IMR-90 (cell line): ENCODE measurements at regions not wholly inside any gene's neighbourhood (a gene's known extent, or its start where the extent isn't known, plus 50 kb on each side); places are given as distances from the start of the nearest gene placed in this dataset.

Experiments used
- ATAC-seq: fragments of 200-7000 bp; cut with Tn5 transposase; 2 replicates; pipeline ENCODE4 v1.9.1; 2020; ENCODE audit warnings: low read depth, mild to moderate bottlenecking, moderate library complexity
- BruUV-seq: library from RNA; stranded (reverse); fragments of 400-500 nt; replicated peaks from 2 replicates; lab custom pipeline; 2021; lab: Mats Ljungman, UMichigan
- CTCF ChIA-PET: fragments of 300-600 bp; formaldehyde crosslinking; extraction: SDS; loops from one replicate; lab custom pipeline; 2021; ENCODE audit warnings: antibody characterized with exemption; lab: Yijun Ruan, JAX
- POLR2A ChIA-PET: fragments of 300-600 bp; sonication (Branson Sonifier 250); formaldehyde crosslinking; loops from one replicate; lab custom pipeline; 2022; ENCODE audit warnings: antibody characterized with exemption; ENCODE audit not compliant: unreplicated experiment; lab: Charles Lee
- DNase-seq: peaks from one replicate; pipeline ENCODE4 v3.0.0; 2013
- H2AFZ ChIP-seq: replicated peaks from 2 replicates; pipeline ENCODE3; 2013; ENCODE audit warnings: low read length, mild to moderate bottlenecking; ENCODE audit not compliant: poor library complexity
- H2AK5ac ChIP-seq: 2 replicates; pipeline ENCODE4 v1.6.1; 2013; ENCODE audit warnings: low read depth, low read length, inconsistent platforms
- H2AK9ac ChIP-seq: replicated peaks from 2 replicates; pipeline ENCODE3; 2013; ENCODE audit warnings: mild to moderate bottlenecking, low read depth, low read length, moderate library complexity; ENCODE audit not compliant: poor library complexity
- H2BK120ac ChIP-seq: 2 replicates; pipeline ENCODE4 v1.6.1; 2013; ENCODE audit warnings: low read depth, low read length, inconsistent platforms
- H2BK15ac ChIP-seq: 3 replicates; pipeline ENCODE4 v1.6.1; 2013; ENCODE audit warnings: low read depth, low read length, inconsistent platforms
- H2BK20ac ChIP-seq: 2 replicates; pipeline ENCODE4 v1.6.1; 2013; ENCODE audit warnings: low read depth, mild to moderate bottlenecking, inconsistent platforms, low read length, moderate library complexity
- H2BK5ac ChIP-seq: 2 replicates; pipeline ENCODE4 v1.6.1; 2013; ENCODE audit warnings: mild to moderate bottlenecking, low read depth, low read length, inconsistent platforms; ENCODE audit not compliant: poor library complexity, severe bottlenecking
- H3K14ac ChIP-seq: replicated peaks from 2 replicates; pipeline ENCODE4 v1.6.1; 2013; ENCODE audit warnings: low read depth, low read length, inconsistent platforms
- H3K18ac ChIP-seq: 2 replicates; pipeline ENCODE4 v1.6.1; 2013; ENCODE audit warnings: low read depth, low read length, control low read depth
- H3K23ac ChIP-seq: 2 replicates; pipeline ENCODE4 v1.6.1; 2013; ENCODE audit warnings: low read depth, low read length, inconsistent platforms
- H3K27ac ChIP-seq: 2 replicates; pipeline ENCODE4 v1.5.1; 2013; ENCODE audit warnings: mild to moderate bottlenecking, control low read depth, low read length; ENCODE audit not compliant: insufficient read depth
- H3K27me3 ChIP-seq: 2 replicates; pipeline ENCODE4 v1.6.1; 2013; ENCODE audit warnings: low read length; ENCODE audit not compliant: control insufficient read depth, insufficient read depth
- H3K36me3 ChIP-seq: 2 replicates; pipeline ENCODE4 v1.6.1; 2013; ENCODE audit warnings: low read length, mixed read lengths; ENCODE audit not compliant: control insufficient read depth, insufficient read depth
- H3K4ac ChIP-seq: 2 replicates; pipeline ENCODE4 v1.6.1; 2013; ENCODE audit warnings: low read depth, low read length, inconsistent platforms
- H3K4me1 ChIP-seq: 2 replicates; pipeline ENCODE4 v1.6.1; 2013; ENCODE audit warnings: low read length, mixed read lengths; ENCODE audit not compliant: control insufficient read depth, insufficient read depth
- H3K4me2 ChIP-seq: 2 replicates; pipeline ENCODE4 v1.6.1; 2013; ENCODE audit warnings: low read depth, mild to moderate bottlenecking, control low read depth, low read length, moderate library complexity
- H3K4me3 ChIP-seq: 2 replicates; pipeline ENCODE4 v1.5.1; 2013; ENCODE audit warnings: low read depth, mild to moderate bottlenecking, control low read depth, low read length, moderate library complexity; ENCODE audit not compliant: insufficient read depth
- H3K56ac ChIP-seq: 2 replicates; pipeline ENCODE4 v1.6.1; 2013; ENCODE audit warnings: low read length, inconsistent platforms; ENCODE audit not compliant: insufficient read depth; ENCODE audit errors: extremely low read depth
- H3K79me1 ChIP-seq, 2 experiments: 2 replicates each; pipeline ENCODE4 v1.6.1; 2013; ENCODE audit warnings: low read length in 2 of 2, inconsistent platforms in 1 of 2, low read depth in 1 of 2
- H3K9ac ChIP-seq: 2 replicates; pipeline ENCODE4 v1.6.1; 2013; ENCODE audit warnings: low read depth, low read length, control low read depth
- H3K9me1 ChIP-seq: 2 replicates; pipeline ENCODE4 v1.6.1; 2013; ENCODE audit warnings: low read length, inconsistent platforms; ENCODE audit not compliant: insufficient read depth
- H3K9me3 ChIP-seq: 2 replicates; pipeline ENCODE4 v1.6.1; 2013; ENCODE audit warnings: low read length; ENCODE audit not compliant: control insufficient read depth, insufficient read depth
- H4K20me1 ChIP-seq: 2 replicates; pipeline ENCODE4 v1.6.1; 2013; ENCODE audit warnings: low read length, inconsistent platforms; ENCODE audit not compliant: insufficient read depth
- H4K5ac ChIP-seq: 2 replicates; pipeline ENCODE4 v1.6.1; 2013; ENCODE audit warnings: mild to moderate bottlenecking, low read depth, low read length, control low read depth
- H4K8ac ChIP-seq, 2 experiments: 2 replicates each; pipeline ENCODE4 v1.6.1; 2013; ENCODE audit warnings: low read depth in 2 of 2, low read length in 2 of 2, control low read depth in 1 of 2, inconsistent platforms in 1 of 2
- H4K91ac ChIP-seq: 2 replicates; pipeline ENCODE4 v1.6.1; 2013; ENCODE audit warnings: low read depth, low read length, inconsistent platforms; ENCODE audit not compliant: insufficient read depth
- CEBPB ChIP-seq: IDR thresholded peaks from 2 replicates; pipeline ENCODE4 v1.6.1; 2012; ENCODE audit warnings: low read depth, low read length, improper control_type of control experiment
- CHD1 ChIP-seq: IDR thresholded peaks from 2 replicates; pipeline ENCODE4 v1.6.1; 2012; ENCODE audit warnings: low read depth, low read length, improper control_type of control experiment
- CTCF ChIP-seq: conservative IDR thresholded peaks from 2 replicates; pipeline ENCODE4 v1.5.1; 2012; ENCODE audit warnings: mild to moderate bottlenecking, low read depth, low read length, improper control_type of control experiment
- ELK1 ChIP-seq: fragments of 150-350 bp; IDR thresholded peaks from 2 replicates; pipeline ENCODE4 v1.6.1; 2016; ENCODE audit warnings: low read depth, mild to moderate bottlenecking, low read length, moderate library complexity, borderline replicate concordance
- MAFK ChIP-seq: IDR thresholded peaks from 2 replicates; pipeline ENCODE4 v1.6.1; 2012; ENCODE audit warnings: low read depth, low read length, improper control_type of control experiment
- MAZ ChIP-seq: IDR thresholded peaks from 2 replicates; pipeline ENCODE4 v1.6.1; 2012; ENCODE audit warnings: low read depth, mild to moderate bottlenecking, low read length, improper control_type of control experiment, moderate library complexity, borderline replicate concordance
- MXI1 ChIP-seq: IDR thresholded peaks from 2 replicates; pipeline ENCODE4 v1.6.1; 2012; ENCODE audit warnings: low read depth, mild to moderate bottlenecking, low read length, moderate library complexity, borderline replicate concordance
- NFE2L2 ChIP-seq: fragments of 150-350 bp; IDR thresholded peaks from 2 replicates; pipeline ENCODE4 v1.6.1; 2016; ENCODE audit warnings: low read depth, mild to moderate bottlenecking, low read length
- POLR2A ChIP-seq: IDR thresholded peaks from 2 replicates; pipeline ENCODE4 v1.6.1; 2012; ENCODE audit warnings: mild to moderate bottlenecking, low read depth, low read length
- RAD21 ChIP-seq: IDR thresholded peaks from 2 replicates; pipeline ENCODE4 v1.6.1; 2012; ENCODE audit warnings: low read length, improper control_type of control experiment
- RCOR1 ChIP-seq: IDR thresholded peaks from 2 replicates; pipeline ENCODE4 v1.6.1; 2012; ENCODE audit warnings: mild to moderate bottlenecking, low read length, improper control_type of control experiment; ENCODE audit not compliant: insufficient replicate concordance
- RFX5 ChIP-seq: IDR thresholded peaks from 2 replicates; pipeline ENCODE4 v1.8.0; 2012; ENCODE audit warnings: low read depth, mild to moderate bottlenecking, low read length, moderate library complexity
- SMC3 ChIP-seq: fragments of 150-350 bp; IDR thresholded peaks from 2 replicates; pipeline ENCODE4 v1.6.1; 2016; ENCODE audit warnings: low read depth, mild to moderate bottlenecking, antibody characterized with exemption, low read length, moderate library complexity
- WGBS, 2 experiments: methylation state at CpG; one replicate each; pipeline versions ENCODE4 v1.1.5 to v1.1.7; 2013; ENCODE audit warnings: missing lambda C conversion rate in 2 of 2; ENCODE audit not compliant: insufficient read length in 1 of 2; ENCODE audit errors: extremely low coverage in 2 of 2; 5-methylcytosine and 5-hydroxymethylcytosine counted together
- dilution Hi-C: fragments of 300-500 bp; cut with HindIII; formaldehyde crosslinking; loops from one replicate; pipeline ENCODE4 v1.14.3; 2018; ENCODE audit warnings: low sequenced_read_pairs; ENCODE audit not compliant: unreplicated experiment
- in situ Hi-C: fragments of 300-500 bp; cut with MboI; formaldehyde crosslinking; loops from 3 replicates; pipeline ENCODE4 v1.14.3; 2019; ENCODE audit warnings: low sequenced_read_pairs, inconsistent platforms, mixed read lengths
- intact Hi-C: fragments of 100-400 bp; cut with micrococcal nuclease; formaldehyde crosslinking; loops from 2 replicates; pipeline ENCODE4 v1.10.0; 2022

GRCh38 chr11:42669248-42669976 lies 642.4 kb upstream of the API5 start:
- no peak overlapping the region for H2BK15ac ChIP-seq
- no peaks in the 10 kb centered on the region for H3K4me1 ChIP-seq
- no peak overlapping the region for H4K5ac ChIP-seq
- no peak overlapping the region for H3K4ac ChIP-seq
- intact Hi-C loops (no loop called here), in situ Hi-C loops (no loop called here), dilution Hi-C loops (no loop called here)
- H2AFZ ChIP-seq = no peak overlapping the region
- TF ChIP-seq CEBPB = no peak
- no peak for TF ChIP-seq POLR2A
- no peak for TF ChIP-seq RAD21
- TF ChIP-seq SMC3 = no peak
- TF ChIP-seq RCOR1 = no peak
- TF ChIP-seq MAZ = no peak
- TF ChIP-seq MAFK = no peak
- no peak for TF ChIP-seq NFE2L2
- TF ChIP-seq RFX5 = no peak
- no peak for TF ChIP-seq ELK1
- TF ChIP-seq CHD1 = no peak
- no peak for TF ChIP-seq CTCF
- TF ChIP-seq MXI1 = no peak
- H3K79me1 ChIP-seq = no peaks in the 10 kb centered on the region
- POLR2A ChIA-PET = no interaction called here
- H2BK20ac ChIP-seq = no peak overlapping the region
- no peak overlapping the region for H2BK120ac ChIP-seq
- no peak overlapping the region for H3K4me3 ChIP-seq
- no peak overlapping the region for H4K91ac ChIP-seq
- H3K9me3 ChIP-seq = peaks cover 8% of the 10 kb centered on the region
- no peak overlapping the region for H3K27ac ChIP-seq
- no peak for DNase-seq
- no peak overlapping the region for H3K9ac ChIP-seq
- no peak for ATAC-seq
- CTCF ChIA-PET = no interaction called here
- H2AK5ac ChIP-seq = no peak overlapping the region
- no peak overlapping the region for H2BK5ac ChIP-seq
- H4K20me1 ChIP-seq = no peaks in the 10 kb centered on the region
- no TSS peak for BruUV-seq
- no peak overlapping the region for H3K18ac ChIP-seq
- H3K36me3 ChIP-seq = no peaks in the 10 kb centered on the region
- H3K14ac ChIP-seq = no peak overlapping the region
- WGBS, 2 experiments = no CpG with 5 or more reads among the region's 7 CpGs
- no peak overlapping the region for H4K8ac ChIP-seq
- H3K9me1 ChIP-seq = no peaks in the 10 kb centered on the region
- H3K4me2 ChIP-seq = no peak overlapping the region
- no peaks in the 10 kb centered on the region for H3K27me3 ChIP-seq
- H3K56ac ChIP-seq = no peak overlapping the region
- H3K23ac ChIP-seq = no peak overlapping the region
- H2AK9ac ChIP-seq = no peak overlapping the region
